Mucosa of descending colon (tissue), 3 donors: ENCODE measurements at regions not wholly inside any gene's neighbourhood (a gene's known extent, or its start where the extent isn't known, plus 50 kb on each side); places are given as distances from the start of the nearest gene placed in this dataset.

Experiments
- ATAC-seq: fragments of 200-7000 bp; cut with Tn5 transposase; one replicate; pipeline ENCODE4 v1.9.1; 2020; ENCODE audit warnings: mild to moderate bottlenecking, moderate library complexity
- DNase-seq, 3 donors: peaks; one replicate each; pipeline ENCODE4 v3.0.0-alpha.2; 2020
- H3K36me3 ChIP-seq: fragments of 200-600 bp; one replicate; pipeline ENCODE4 v1.8.0; 2021; ENCODE audit warnings: low read depth, mild to moderate bottlenecking
- H3K4me1 ChIP-seq: fragments of 200-600 bp; one replicate; pipeline ENCODE4 v1.8.0; 2021; ENCODE audit warnings: low read depth, mild to moderate bottlenecking
- H3K4me3 ChIP-seq: fragments of 200-600 bp; one replicate; pipeline ENCODE4 v1.8.0; 2021; ENCODE audit warnings: mild to moderate bottlenecking
- H3K9me3 ChIP-seq: fragments of 200-600 bp; one replicate; pipeline ENCODE4 v1.8.0; 2021; ENCODE audit warnings: mild to moderate bottlenecking
- intact Hi-C, 2 donors: fragments of 100-400 bp; cut with DNase I in 1 of 2; cut with micrococcal nuclease in 1 of 2; formaldehyde crosslinking; loops; one replicate each; pipeline versions ENCODE4 v1.11.0 to v1.11.1; 2022; cut with DNase I, micrococcal nuclease
- TF ChIP-seq, protein P1 (sequence below): fragments of 200-600 bp; IDR thresholded peaks from one replicate; pipeline ENCODE4 v1.8.0; 2022; ENCODE audit warnings: antibody characterized with exemption, mild to moderate bottlenecking
- donor health status: DM: no; HTN: no; CAD: no; lungs with moderate emphysema.
- donor health status: DM: no; HTN: no; CAD: no.
- donor health status: DM: no; HTN: yes; CAD: no.

DNA sequence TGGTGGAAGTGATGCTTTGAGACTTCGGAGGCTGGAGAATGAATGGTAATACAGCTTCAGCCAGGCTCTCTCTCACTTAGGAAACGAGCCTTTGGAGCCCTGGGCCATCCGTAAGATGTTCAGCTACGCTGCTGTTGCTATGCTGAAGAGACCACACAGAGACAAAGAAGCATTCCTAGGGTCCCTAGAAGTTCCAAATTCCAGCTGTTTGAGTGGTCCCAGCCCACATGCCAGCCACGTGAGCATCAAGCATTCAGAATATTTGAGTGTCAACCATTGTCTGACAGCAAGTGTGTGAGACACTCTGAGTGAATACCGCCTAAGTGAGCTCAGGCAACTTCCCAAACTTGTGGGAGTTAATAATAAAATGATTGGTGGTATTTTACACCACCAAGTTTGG lies 212.9 kb downstream of the CD47 start:
- no peaks in the 10 kb centered on the region for H3K36me3 ChIP-seq
- no peak for ATAC-seq
- TF ChIP-seq, protein P1, sequence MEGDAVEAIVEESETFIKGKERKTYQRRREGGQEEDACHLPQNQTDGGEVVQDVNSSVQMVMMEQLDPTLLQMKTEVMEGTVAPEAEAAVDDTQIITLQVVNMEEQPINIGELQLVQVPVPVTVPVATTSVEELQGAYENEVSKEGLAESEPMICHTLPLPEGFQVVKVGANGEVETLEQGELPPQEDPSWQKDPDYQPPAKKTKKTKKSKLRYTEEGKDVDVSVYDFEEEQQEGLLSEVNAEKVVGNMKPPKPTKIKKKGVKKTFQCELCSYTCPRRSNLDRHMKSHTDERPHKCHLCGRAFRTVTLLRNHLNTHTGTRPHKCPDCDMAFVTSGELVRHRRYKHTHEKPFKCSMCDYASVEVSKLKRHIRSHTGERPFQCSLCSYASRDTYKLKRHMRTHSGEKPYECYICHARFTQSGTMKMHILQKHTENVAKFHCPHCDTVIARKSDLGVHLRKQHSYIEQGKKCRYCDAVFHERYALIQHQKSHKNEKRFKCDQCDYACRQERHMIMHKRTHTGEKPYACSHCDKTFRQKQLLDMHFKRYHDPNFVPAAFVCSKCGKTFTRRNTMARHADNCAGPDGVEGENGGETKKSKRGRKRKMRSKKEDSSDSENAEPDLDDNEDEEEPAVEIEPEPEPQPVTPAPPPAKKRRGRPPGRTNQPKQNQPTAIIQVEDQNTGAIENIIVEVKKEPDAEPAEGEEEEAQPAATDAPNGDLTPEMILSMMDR, result no peak
- H3K4me1 ChIP-seq, result no peaks in the 10 kb centered on the region
- H3K9me3 ChIP-seq, result no peaks in the 10 kb centered on the region
- no peak overlapping the region for H3K4me3 ChIP-seq
- DNase-seq, result no peak
- intact Hi-C loops, result no loop called here

DNA sequence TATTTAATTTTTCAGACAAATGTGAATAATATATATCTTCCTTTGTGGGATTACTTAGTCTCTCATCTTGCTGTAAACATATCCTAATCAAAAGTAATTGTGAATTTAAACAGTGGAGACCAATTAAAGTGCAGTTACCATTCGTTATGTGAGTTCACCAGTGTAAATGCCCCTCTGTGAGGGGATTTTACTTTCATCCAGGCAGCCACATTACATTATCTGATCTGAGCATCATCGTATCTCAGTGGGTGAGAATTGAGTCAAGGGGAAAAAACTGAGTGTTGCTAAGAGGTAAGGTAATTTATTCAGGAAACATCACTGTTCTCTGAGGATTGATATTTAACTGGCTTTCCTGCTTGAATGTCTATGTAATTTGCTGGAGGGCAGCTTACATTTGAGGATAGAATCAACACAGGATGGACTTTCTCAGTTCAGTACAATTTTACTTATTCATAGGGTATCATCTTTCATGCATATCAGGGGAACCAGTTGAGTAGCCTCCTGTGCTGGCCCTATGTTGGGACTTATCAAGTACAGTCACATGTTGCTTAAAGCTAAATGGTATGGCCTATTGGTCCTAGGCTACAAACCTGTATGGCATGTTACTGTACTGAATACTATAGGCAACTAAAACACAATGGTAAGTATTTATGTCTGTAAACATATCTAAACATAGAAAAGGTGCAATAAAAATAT lies 219.7 kb downstream of the CD47 start:
- ATAC-seq (no peak), DNase-seq (no peak)
- Histone ChIP-seq H3K4me1 (no peaks in the 10 kb centered on the region), H3K36me3 (no peaks in the 10 kb centered on the region), H3K9me3 (no peaks in the 10 kb centered on the region), H3K4me3 (no peak overlapping the region)
- TF ChIP-seq, protein P1, result no peak
- intact Hi-C loops, result no loop called here

DNA sequence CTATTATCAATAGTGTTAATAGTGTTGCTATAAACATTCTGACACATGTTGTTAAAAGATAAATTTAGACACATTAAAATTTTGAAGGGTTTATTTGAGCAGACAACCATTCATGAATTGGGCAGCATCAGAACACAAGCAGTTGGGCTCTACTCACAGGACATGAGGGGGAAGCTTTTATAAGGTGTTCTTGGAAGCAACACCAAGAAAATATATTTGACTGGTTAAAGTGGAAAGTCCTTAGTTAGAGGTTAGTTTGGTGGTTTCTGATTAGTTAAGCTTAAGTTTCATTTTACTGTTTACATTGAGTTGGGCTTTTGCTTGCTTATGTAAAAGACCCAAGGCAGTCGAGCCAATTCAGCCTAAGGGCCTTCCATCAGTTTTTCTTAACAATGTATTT lies 220.7 kb downstream of the CD47 start:
- H3K36me3 ChIP-seq, result no peaks in the 10 kb centered on the region
- intact Hi-C loops, result no loop called here
- H3K4me1 ChIP-seq, result no peaks in the 10 kb centered on the region
- no peak for ATAC-seq
- H3K4me3 ChIP-seq, result no peak overlapping the region
- TF ChIP-seq, protein P1, result no peak
- no peaks in the 10 kb centered on the region for H3K9me3 ChIP-seq
- no peak for DNase-seq

DNA sequence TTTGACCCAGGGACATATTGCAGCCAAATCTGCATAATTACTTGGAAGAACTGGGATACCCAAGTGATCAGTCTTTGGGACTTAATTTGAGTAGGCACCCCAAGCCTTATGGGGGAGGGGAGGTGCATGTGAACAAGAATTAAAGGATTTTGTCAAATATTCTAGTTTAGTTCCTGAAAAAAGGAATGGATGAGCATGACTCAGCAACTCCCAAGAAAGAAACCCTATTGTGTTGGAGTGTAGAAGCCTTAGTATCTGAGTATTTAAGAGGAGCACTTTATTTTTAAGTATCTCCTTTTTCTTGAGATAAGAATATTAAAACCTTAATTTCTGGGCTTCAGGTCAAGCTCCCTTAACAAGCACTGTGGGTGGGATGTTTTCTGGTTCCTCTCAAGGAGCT lies 222.4 kb downstream of the CD47 start:
- Histone ChIP-seq H3K9me3 (no peaks in the 10 kb centered on the region), H3K36me3 (no peaks in the 10 kb centered on the region), H3K4me3 (no peak overlapping the region), H3K4me1 (no peaks in the 10 kb centered on the region)
- intact Hi-C loops, result no loop called here
- DNase-seq (no peak), ATAC-seq (no peak)
- TF ChIP-seq, protein P1, result no peak

DNA sequence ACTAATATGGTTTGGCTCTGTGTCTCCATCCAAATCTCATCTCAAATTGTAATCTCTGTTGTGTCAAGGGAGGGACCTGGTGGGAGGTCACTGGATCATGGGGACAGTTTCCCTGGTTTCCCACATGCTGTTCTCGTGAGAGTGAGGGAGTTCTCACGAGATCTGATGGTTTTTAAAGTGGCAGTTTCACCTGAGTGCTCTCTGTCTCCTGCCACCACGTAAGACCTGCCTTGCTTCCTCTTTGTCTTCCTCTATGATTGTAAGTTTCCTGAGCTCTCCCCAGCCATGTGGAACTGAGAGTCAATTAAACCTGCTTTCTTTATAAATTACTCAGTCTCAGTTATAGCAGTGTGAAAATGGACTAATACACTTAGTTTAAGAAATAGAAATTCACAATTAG lies 228.9 kb downstream of the CD47 start:
- ATAC-seq, result peak; percentile 43
- intact Hi-C loops, result no loop called here
- TF ChIP-seq, protein P1, result no peak

DNA sequence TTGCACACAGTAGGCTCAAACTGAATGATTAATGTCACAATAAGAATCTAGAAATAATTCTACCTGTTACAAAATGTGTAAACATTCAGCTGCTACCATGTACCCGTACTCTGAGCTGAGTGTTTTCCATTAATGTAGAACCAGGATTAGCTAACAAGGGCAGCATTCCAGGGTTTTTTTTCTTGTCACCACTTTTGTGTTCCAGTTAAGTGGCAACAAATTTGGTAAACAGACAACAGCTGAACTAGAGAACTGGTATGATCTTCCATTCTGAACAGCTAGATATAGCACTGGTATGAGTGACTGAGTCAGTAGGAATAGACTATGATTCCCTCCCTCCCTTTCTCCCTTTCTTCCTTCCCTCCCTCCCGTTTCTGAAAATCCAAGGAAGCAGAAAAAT lies 229.4 kb downstream of the CD47 start:
- Histone ChIP-seq H3K4me3 (no peak overlapping the region), H3K36me3 (no peaks in the 10 kb centered on the region), H3K9me3 (no peaks in the 10 kb centered on the region), H3K4me1 (no peaks in the 10 kb centered on the region)
- TF ChIP-seq, protein P1, result no peak
- intact Hi-C loops, result no loop called here
- no peak for DNase-seq
- no peak for ATAC-seq

More for the DNA sequence above, 228.9 kb downstream of the CD47 start:
- H3K9me3 ChIP-seq, result no peaks in the 10 kb centered on the region
- no peaks in the 10 kb centered on the region for H3K36me3 ChIP-seq
- H3K4me1 ChIP-seq, result no peaks in the 10 kb centered on the region
- no peak for DNase-seq
- no peak overlapping the region for H3K4me3 ChIP-seq
